ENCODE measurements at regions not wholly inside any gene's neighbourhood (a gene's known extent, or its start where the extent isn't known, plus 50 kb on each side); places are given as distances from the start of the nearest gene placed in this dataset.

DNA sequence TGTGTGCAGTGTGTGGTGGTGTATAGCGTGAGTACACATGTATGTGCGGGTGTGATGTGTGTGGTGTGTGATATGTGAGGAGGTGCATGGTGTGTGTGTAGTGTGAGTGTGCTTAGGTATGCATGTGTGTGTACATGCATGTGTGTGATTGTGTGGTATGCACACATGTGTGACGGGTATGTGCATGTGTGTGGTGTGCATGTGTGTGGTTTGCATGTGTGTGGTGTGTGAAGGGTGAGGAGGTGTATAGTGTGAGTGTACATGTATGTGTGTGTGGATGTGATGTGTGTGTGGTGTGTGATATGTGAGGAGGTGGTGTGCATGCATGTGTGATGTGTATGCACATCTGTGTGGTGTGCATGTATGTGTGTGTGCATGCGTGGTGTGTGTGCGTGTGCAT lies 105.6 kb downstream of the CMPK2 start:
- Histone ChIP-seq H3K27ac (ENCODE audit: poor library complexity, severe bottlenecking) (no peak overlapping the region), H3K4me3 (ENCODE audit: severe bottlenecking) (no peak overlapping the region), H3K9me3 (ENCODE audit: severe bottlenecking) (peaks cover 3% of the 10 kb centered on the region), H3K27me3 (ENCODE audit: insufficient read depth, poor library complexity, severe bottlenecking) (no peaks in the 10 kb centered on the region), H3K4me1 (ENCODE audit: insufficient read depth, poor library complexity, severe bottlenecking) (no peaks in the 10 kb centered on the region), H3K36me3 (ENCODE audit: low read depth) (no peaks in the 10 kb centered on the region)
- DNase-seq (ENCODE audit: low spot score) (no peak), ATAC-seq (ENCODE audit: low read depth) (no peak)
- TF ChIP-seq, protein P1, sequence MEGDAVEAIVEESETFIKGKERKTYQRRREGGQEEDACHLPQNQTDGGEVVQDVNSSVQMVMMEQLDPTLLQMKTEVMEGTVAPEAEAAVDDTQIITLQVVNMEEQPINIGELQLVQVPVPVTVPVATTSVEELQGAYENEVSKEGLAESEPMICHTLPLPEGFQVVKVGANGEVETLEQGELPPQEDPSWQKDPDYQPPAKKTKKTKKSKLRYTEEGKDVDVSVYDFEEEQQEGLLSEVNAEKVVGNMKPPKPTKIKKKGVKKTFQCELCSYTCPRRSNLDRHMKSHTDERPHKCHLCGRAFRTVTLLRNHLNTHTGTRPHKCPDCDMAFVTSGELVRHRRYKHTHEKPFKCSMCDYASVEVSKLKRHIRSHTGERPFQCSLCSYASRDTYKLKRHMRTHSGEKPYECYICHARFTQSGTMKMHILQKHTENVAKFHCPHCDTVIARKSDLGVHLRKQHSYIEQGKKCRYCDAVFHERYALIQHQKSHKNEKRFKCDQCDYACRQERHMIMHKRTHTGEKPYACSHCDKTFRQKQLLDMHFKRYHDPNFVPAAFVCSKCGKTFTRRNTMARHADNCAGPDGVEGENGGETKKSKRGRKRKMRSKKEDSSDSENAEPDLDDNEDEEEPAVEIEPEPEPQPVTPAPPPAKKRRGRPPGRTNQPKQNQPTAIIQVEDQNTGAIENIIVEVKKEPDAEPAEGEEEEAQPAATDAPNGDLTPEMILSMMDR (IDR thresholded peaks at IDR 0.05; ENCODE audit: poor library complexity, severe bottlenecking), result no peak

DNA sequence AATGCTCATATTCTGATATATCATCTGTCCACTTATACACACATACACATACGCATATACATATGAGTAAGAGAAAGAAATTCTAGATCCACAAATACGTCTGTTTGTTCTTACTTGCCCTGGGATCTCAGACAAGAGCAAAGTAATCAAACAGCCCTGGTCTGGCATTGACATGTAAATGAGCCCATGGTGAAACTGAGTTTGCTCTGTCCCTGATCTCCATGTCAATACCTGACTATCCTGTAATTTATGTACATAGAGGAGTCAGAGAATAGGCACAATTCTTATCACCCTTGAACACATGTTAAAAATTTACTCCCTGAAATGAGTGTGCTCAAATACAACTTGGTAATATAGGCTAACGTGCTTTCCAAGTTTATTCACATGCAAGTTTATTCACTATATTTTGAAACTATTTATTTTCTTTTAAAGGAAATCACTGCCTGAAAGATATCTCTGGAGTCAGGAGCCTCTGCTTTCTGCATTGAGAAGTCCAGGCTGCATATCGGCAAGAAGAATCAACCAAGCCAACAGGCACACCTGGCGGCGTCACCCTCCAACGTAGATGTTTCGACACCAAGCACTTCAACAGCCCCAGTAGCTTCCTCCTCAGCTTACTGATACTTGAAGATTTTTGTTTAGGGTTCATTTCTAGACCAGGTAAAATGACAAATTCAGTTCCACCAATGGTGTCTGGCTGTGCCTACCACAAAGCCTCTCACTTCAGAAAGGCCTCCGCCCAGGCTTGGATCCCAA lies 100.6 kb downstream of the CMPK2 start:
- no peak overlapping the region for H3K4me3 ChIP-seq (ENCODE audit: severe bottlenecking)
- TF ChIP-seq, protein P1 (IDR thresholded peaks at IDR 0.05; ENCODE audit: poor library complexity, severe bottlenecking), result no peak
- no peaks in the 10 kb centered on the region for H3K9me3 ChIP-seq (ENCODE audit: severe bottlenecking)
- DNase-seq (ENCODE audit: low spot score), result no peak
- no peaks in the 10 kb centered on the region for H3K4me1 ChIP-seq (ENCODE audit: insufficient read depth, poor library complexity, severe bottlenecking)
- H3K27me3 ChIP-seq (ENCODE audit: insufficient read depth, poor library complexity, severe bottlenecking), result no peaks in the 10 kb centered on the region
- no peak for ATAC-seq (ENCODE audit: low read depth)
- H3K36me3 ChIP-seq (ENCODE audit: low read depth), result no peaks in the 10 kb centered on the region
- H3K27ac ChIP-seq (ENCODE audit: poor library complexity, severe bottlenecking), result no peak overlapping the region

DNA sequence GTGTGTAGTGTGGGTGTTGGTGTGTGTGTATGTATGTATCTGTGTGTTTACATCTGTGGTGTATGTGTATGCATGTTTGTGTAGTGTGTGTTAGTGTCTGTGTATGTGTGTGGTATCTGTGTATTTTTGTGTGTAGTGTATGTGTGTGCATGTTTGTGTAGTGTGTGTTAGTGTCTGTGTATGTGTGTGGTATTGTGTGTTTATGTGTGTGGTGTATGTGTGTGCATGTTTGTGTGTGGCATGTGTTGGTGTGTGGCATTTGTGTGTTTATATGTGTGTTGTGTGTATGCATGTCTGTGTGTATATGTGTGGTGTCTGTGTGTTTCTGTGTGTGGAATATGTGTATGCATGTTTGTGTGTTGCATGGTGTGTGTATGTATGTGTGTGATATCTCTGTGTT lies 96.4 kb downstream of the CMPK2 start:
- ATAC-seq (ENCODE audit: low read depth), result no peak
- no peak for DNase-seq (ENCODE audit: low spot score)
- TF ChIP-seq, protein P1 (IDR thresholded peaks at IDR 0.05; ENCODE audit: poor library complexity, severe bottlenecking), result no peak
- Histone ChIP-seq H3K9me3 (ENCODE audit: severe bottlenecking) (no peaks in the 10 kb centered on the region), H3K27me3 (ENCODE audit: insufficient read depth, poor library complexity, severe bottlenecking) (no peaks in the 10 kb centered on the region), H3K4me1 (ENCODE audit: insufficient read depth, poor library complexity, severe bottlenecking) (no peaks in the 10 kb centered on the region), H3K27ac (ENCODE audit: poor library complexity, severe bottlenecking) (no peak overlapping the region), H3K4me3 (ENCODE audit: severe bottlenecking) (no peak overlapping the region), H3K36me3 (ENCODE audit: low read depth) (no peaks in the 10 kb centered on the region)

DNA sequence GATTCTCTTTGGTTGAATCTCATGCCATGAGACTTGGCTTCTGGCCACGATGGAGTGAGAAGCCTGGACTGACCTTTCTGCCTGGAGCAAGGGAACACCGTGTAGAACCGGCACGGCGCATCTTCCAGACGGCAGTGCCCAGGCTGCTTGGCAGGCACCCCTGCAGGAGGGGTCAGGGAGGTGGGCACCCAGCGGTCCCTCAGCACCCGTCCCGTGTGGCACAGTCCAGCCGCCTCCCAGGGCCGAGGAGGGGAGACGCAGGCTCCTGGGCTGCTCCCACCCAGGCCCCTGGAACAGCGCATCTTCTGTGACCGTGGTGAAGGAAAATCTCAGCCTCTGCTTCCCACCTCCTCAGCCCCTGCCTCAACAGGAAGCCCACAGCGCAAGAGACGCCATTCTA lies 95.7 kb downstream of the CMPK2 start:
- Histone ChIP-seq H3K27me3 (ENCODE audit: insufficient read depth, poor library complexity, severe bottlenecking) (no peaks in the 10 kb centered on the region), H3K36me3 (ENCODE audit: low read depth) (no peaks in the 10 kb centered on the region), H3K4me3 (ENCODE audit: severe bottlenecking) (no peak overlapping the region), H3K4me1 (ENCODE audit: insufficient read depth, poor library complexity, severe bottlenecking) (no peaks in the 10 kb centered on the region), H3K9me3 (ENCODE audit: severe bottlenecking) (no peaks in the 10 kb centered on the region), H3K27ac (ENCODE audit: poor library complexity, severe bottlenecking) (no peak overlapping the region)
- ATAC-seq (ENCODE audit: low read depth) (no peak), DNase-seq (ENCODE audit: low spot score) (no peak)
- TF ChIP-seq, protein P1 (IDR thresholded peaks at IDR 0.05; ENCODE audit: poor library complexity, severe bottlenecking), result no peak

Data from RWPE2 (cell line).